H1 (cell line): ENCODE measurements at regions not wholly inside any gene's neighbourhood (a gene's known extent, or its start where the extent isn't known, plus 50 kb on each side); places are given as distances from the start of the nearest gene placed in this dataset.

Experiments
- CTCF ChIA-PET: fragments of 300-600 bp; sonication (Branson Sonifier 250); formaldehyde crosslinking; loops from one replicate; lab custom pipeline; 2021; ENCODE audit not compliant: partially characterized antibody; lab: Charles Lee
- POLR2A ChIA-PET: fragments of 300-600 bp; sonication (Branson Sonifier 250); formaldehyde crosslinking; loops from one replicate; lab custom pipeline; 2021; ENCODE audit warnings: inconsistent platforms; ENCODE audit not compliant: partially characterized antibody; lab: Charles Lee
- DNase-seq, 2 experiments: peaks; one replicate each; pipeline versions ENCODE4 v3.0.0 to v3.0.0-alpha.2; 2010 to 2022; ENCODE audit warnings: low spot score in 2 of 2, low read depth in 1 of 2, mixed read lengths in 1 of 2
- FAIRE-seq: peaks from 2 replicates; lab custom pipeline; 2011; peaks lifted over from hg19 to GRCh38; lab: Jason Lieb, UNC
- H2AFZ ChIP-seq: 2 replicates; pipeline ENCODE4 v1.8.1; 2012; ENCODE audit warnings: low read length, inconsistent platforms
- H2AK5ac ChIP-seq: 2 replicates; pipeline ENCODE4 v1.6.1; 2013; ENCODE audit warnings: low read depth, low read length
- H2BK120ac ChIP-seq: replicated peaks from 2 replicates; pipeline ENCODE3; 2013; ENCODE audit warnings: low read depth, low read length, inconsistent platforms
- H2BK12ac ChIP-seq: 2 replicates; pipeline ENCODE4 v1.6.1; 2013; ENCODE audit warnings: low read depth, low read length
- H2BK15ac ChIP-seq: 2 replicates; pipeline ENCODE4 v1.6.1; 2013; ENCODE audit warnings: low read length
- H2BK20ac ChIP-seq: 2 replicates; pipeline ENCODE4 v1.6.1; 2013; ENCODE audit warnings: low read length
- H2BK5ac ChIP-seq: 2 replicates; pipeline ENCODE4 v1.6.1; 2013; ENCODE audit warnings: low read depth, low read length
- H3K14ac ChIP-seq: 2 replicates; pipeline ENCODE4 v1.6.1; 2013; ENCODE audit warnings: inconsistent platforms; ENCODE audit not compliant: insufficient read length
- H3K18ac ChIP-seq: 2 replicates; pipeline ENCODE4 v1.6.1; 2013; ENCODE audit warnings: low read length; ENCODE audit errors: extremely low read depth
- H3K23ac ChIP-seq: 2 replicates; pipeline ENCODE4 v1.6.1; 2013; ENCODE audit warnings: inconsistent platforms; ENCODE audit not compliant: insufficient read length
- H3K23me2 ChIP-seq: 2 replicates; pipeline ENCODE4 v1.6.1; 2013; ENCODE audit warnings: low read depth, low read length
- H3K27ac ChIP-seq: 2 replicates; pipeline ENCODE4 v1.6.1; 2011; ENCODE audit warnings: low read depth, low read length, inconsistent platforms
- H3K27me3 ChIP-seq, 4 experiments: replicated peaks in 1 of 4; 1 replicate in 1 of 4; 2 replicates in 3 of 4; pipeline versions ENCODE4 v1.6.1 to v1.8.1; 2011 to 2013; ENCODE audit warnings: low read length in 3 of 4, mild to moderate bottlenecking in 3 of 4, inconsistent platforms in 2 of 4, mixed read lengths in 2 of 4, moderate library complexity in 1 of 4; ENCODE audit not compliant: control insufficient read depth in 3 of 4, insufficient read depth in 3 of 4; ENCODE audit errors: extremely low read depth in 1 of 4
- H3K36me3 ChIP-seq, 4 experiments: 2 replicates each; pipeline versions ENCODE4 v1.6.1 to v1.8.1; 2011 to 2013; ENCODE audit warnings: mild to moderate bottlenecking in 4 of 4, low read length in 3 of 4, moderate library complexity in 2 of 4, control low read depth in 1 of 4, inconsistent platforms in 1 of 4; ENCODE audit not compliant: insufficient read depth in 4 of 4, control insufficient read depth in 2 of 4
- H3K4ac ChIP-seq: replicated peaks from 2 replicates; pipeline ENCODE3; 2013; ENCODE audit warnings: low read length, low read depth, mixed read lengths, inconsistent platforms; ENCODE audit not compliant: insufficient read length
- H3K4me1 ChIP-seq, 4 experiments: replicated peaks in 1 of 4; 1 replicate in 1 of 4; 2 replicates in 3 of 4; pipeline versions ENCODE4 v1.6.1 to v1.8.1; 2011 to 2013; ENCODE audit warnings: low read length in 3 of 4, inconsistent platforms in 2 of 4, mixed read lengths in 1 of 4; ENCODE audit not compliant: insufficient read depth in 4 of 4, control insufficient read depth in 3 of 4
- H3K4me2 ChIP-seq, 2 experiments: 2 replicates each; pipeline versions ENCODE4 v1.6.1 to v1.8.1; 2011 to 2013; ENCODE audit warnings: low read depth in 2 of 2, low read length in 2 of 2, control low read depth in 1 of 2, inconsistent platforms in 1 of 2, mild to moderate bottlenecking in 1 of 2; ENCODE audit not compliant: insufficient read depth in 1 of 2
- H3K4me3 ChIP-seq, 4 experiments: fragments of 200-600, 300-600 bp in 1 of 4; sonication (generic), shearing (Covaris generic), sonication (Bioruptor Twin) in 1 of 4; 2 replicates each; pipeline versions ENCODE4 v1.5.1 to v1.8.1; 2011 to 2016; ENCODE audit warnings: low read length in 4 of 4, low read depth in 3 of 4, control low read depth in 2 of 4, inconsistent platforms in 2 of 4, mild to moderate bottlenecking in 2 of 4, mixed read lengths in 1 of 4, moderate library complexity in 1 of 4; ENCODE audit not compliant: insufficient read depth in 2 of 4; ENCODE audit errors: extremely low read depth in 1 of 4
- H3K56ac ChIP-seq: replicated peaks from 2 replicates; pipeline ENCODE3; 2013; ENCODE audit warnings: low read depth, mild to moderate bottlenecking, mixed read lengths, low read length, inconsistent platforms; ENCODE audit not compliant: insufficient read length
- H3K79me1 ChIP-seq: 2 replicates; pipeline ENCODE4 v1.6.1; 2013; ENCODE audit warnings: low read depth, low read length, control low read depth
- H3K79me2 ChIP-seq, 2 experiments: 2 replicates each; pipeline versions ENCODE4 v1.6.1 to v1.8.1; 2012 to 2013; ENCODE audit warnings: low read length in 2 of 2, mild to moderate bottlenecking in 2 of 2, inconsistent platforms in 1 of 2; ENCODE audit not compliant: insufficient read depth in 2 of 2, control insufficient read depth in 1 of 2
- H3K9ac ChIP-seq, 4 experiments: replicated peaks in 1 of 4; 1 replicate in 1 of 4; 2 replicates in 3 of 4; pipeline versions ENCODE4 v1.6.1 to v1.8.1; 2011 to 2013; ENCODE audit warnings: low read depth in 3 of 4, low read length in 3 of 4, control low read depth in 2 of 4, mild to moderate bottlenecking in 2 of 4, moderate library complexity in 2 of 4, inconsistent platforms in 1 of 4; ENCODE audit errors: extremely low read depth in 1 of 4
- H3K9me3 ChIP-seq, 2 experiments: 2 replicates each; pipeline versions ENCODE4 v1.6.1 to v1.8.1; 2012 to 2013; ENCODE audit warnings: mild to moderate bottlenecking in 2 of 2, moderate library complexity in 2 of 2, control low read depth in 1 of 2, inconsistent platforms in 1 of 2, low read depth in 1 of 2, low read length in 1 of 2, mixed read lengths in 1 of 2; ENCODE audit not compliant: insufficient read depth in 2 of 2
- H4K20me1 ChIP-seq, 2 experiments: replicated peaks in 1 of 2; 2 replicates each; pipeline versions ENCODE3 to v1.8.1; 2011 to 2013; ENCODE audit warnings: inconsistent platforms in 2 of 2, low read length in 2 of 2, mild to moderate bottlenecking in 1 of 2; ENCODE audit not compliant: insufficient read depth in 2 of 2, control insufficient read depth in 1 of 2
- H4K5ac ChIP-seq: 2 replicates; pipeline ENCODE4 v1.6.1; 2013; ENCODE audit warnings: low read length, low read depth, mixed read lengths, inconsistent platforms; ENCODE audit not compliant: insufficient read length
- H4K8ac ChIP-seq: 2 replicates; pipeline ENCODE4 v1.8.0; 2013; ENCODE audit warnings: mild to moderate bottlenecking, moderate library complexity, low read length, inconsistent platforms; ENCODE audit not compliant: insufficient read depth; ENCODE audit errors: extremely low read depth
- H4K91ac ChIP-seq: replicated peaks from 2 replicates; pipeline ENCODE3; 2013; ENCODE audit warnings: low read length, mixed read lengths, inconsistent platforms; ENCODE audit not compliant: insufficient read length
- CBX5 ChIP-seq: fragments of 300-800, 300-1000 bp; sonication (generic); IDR thresholded peaks from 2 replicates; pipeline ENCODE4 v1.7.1; 2016; ENCODE audit warnings: antibody characterized with exemption, low read length, low read depth
- CBX8 ChIP-seq: fragments of 300-800, 300-1000 bp; sonication (generic); IDR thresholded peaks from 2 replicates; pipeline ENCODE4 v1.7.1; 2016; ENCODE audit warnings: low read depth, low read length, borderline replicate concordance
- CHD1 ChIP-seq: IDR thresholded peaks from 2 replicates; pipeline ENCODE4 v1.6.1; 2012; ENCODE audit warnings: low read depth, low read length, improper control_type of control experiment
- CREB1 ChIP-seq: IDR thresholded peaks from 2 replicates; pipeline ENCODE4 v1.6.1; 2012; ENCODE audit warnings: inconsistent platforms
- CTBP2 ChIP-seq: IDR thresholded peaks from 2 replicates; pipeline ENCODE4 v1.7.0; 2011; ENCODE audit warnings: borderline replicate concordance, mild to moderate bottlenecking, moderate library complexity, mixed read lengths, low read length; ENCODE audit not compliant: insufficient read depth, insufficient read length
- NRF1 ChIP-seq: IDR thresholded peaks from 2 replicates; pipeline ENCODE4 v1.6.1; 2011; ENCODE audit warnings: mild to moderate bottlenecking, low read depth, low read length, improper control_type of control experiment
- RAD21 ChIP-seq, 2 experiments: IDR thresholded peaks in 1 of 2; conservative IDR thresholded peaks in 1 of 2; 2 replicates each; pipeline ENCODE4 v1.6.1; 2011; ENCODE audit warnings: low read depth in 2 of 2, low read length in 2 of 2, improper control_type of control experiment in 1 of 2, inconsistent platforms in 1 of 2, mild to moderate bottlenecking in 1 of 2, moderate library complexity in 1 of 2
- RXRA ChIP-seq: IDR thresholded peaks from 2 replicates; pipeline ENCODE4 v1.6.1; 2011; ENCODE audit warnings: low read depth, mild to moderate bottlenecking, low read length, moderate library complexity; ENCODE audit not compliant: insufficient read depth
- YY1 ChIP-seq: IDR thresholded peaks from 2 replicates; pipeline ENCODE4 v1.6.1; 2011; ENCODE audit warnings: low read depth, mild to moderate bottlenecking, low read length
- ZNF274 ChIP-seq: IDR thresholded peaks from 2 replicates; pipeline ENCODE4 v1.7.0; 2012; ENCODE audit warnings: low read length, borderline replicate concordance; ENCODE audit errors: extremely low read depth
- WGBS, 2 experiments: shearing (Covaris generic) in 1 of 2; methylation state at CpG; one replicate each; pipeline versions ENCODE4 v1.1.6 to v1.1.7; 2013 to 2015; ENCODE audit warnings: low lambda C conversion rate in 2 of 2, mixed read lengths in 2 of 2, inconsistent platforms in 1 of 2, low coverage in 1 of 2, missing lambda C conversion rate in 1 of 2; ENCODE audit not compliant: insufficient replicate concordance in 2 of 2, insufficient coverage in 1 of 2, insufficient read length in 1 of 2; ENCODE audit errors: extremely low coverage in 1 of 2, missing lambda C conversion rate in 1 of 2; 5-methylcytosine and 5-hydroxymethylcytosine counted together

DNA sequence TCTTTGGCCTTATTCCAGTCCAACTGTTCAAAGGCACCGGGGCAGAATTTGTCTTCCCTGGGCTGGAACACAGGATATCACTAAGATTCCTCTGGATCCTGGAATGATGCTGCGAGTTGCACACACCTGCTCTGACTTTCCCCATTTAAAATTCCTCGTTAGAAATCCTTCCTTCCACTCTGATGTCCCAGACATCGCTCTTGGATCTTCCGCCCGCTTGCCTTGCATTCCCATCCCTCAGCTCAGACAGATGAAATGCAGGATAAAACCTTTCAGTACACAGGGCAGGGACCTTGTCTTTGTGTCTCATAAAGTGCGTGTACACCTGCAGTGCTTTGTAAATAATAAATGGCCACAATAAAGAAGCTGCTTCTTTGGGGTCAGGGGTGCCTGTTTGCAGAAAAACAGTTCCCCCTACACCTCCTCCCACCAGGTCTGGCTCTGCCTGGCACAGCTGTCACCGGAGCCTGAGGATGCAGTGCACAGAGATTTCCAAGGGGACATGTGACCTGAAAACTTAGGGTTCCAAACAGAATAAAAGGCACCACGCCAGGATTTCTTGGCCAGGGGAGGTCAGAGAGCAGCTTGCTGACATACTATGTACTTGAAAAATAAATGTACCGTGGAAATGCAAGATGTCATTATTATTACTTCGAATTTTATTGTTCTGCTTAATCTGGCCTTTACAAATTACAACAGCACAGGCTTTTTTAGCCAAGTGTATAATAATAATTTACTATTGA lies 62.9 kb upstream of the SYT6 start:
- Histone ChIP-seq H3K27ac (no peak overlapping the region), H2AK5ac (no peak overlapping the region), H3K14ac (no peak overlapping the region), H4K5ac (no peak overlapping the region), H3K56ac (no peak overlapping the region), H2BK15ac (no peak overlapping the region), H4K91ac (no peak overlapping the region), H3K79me1 (no peaks in the 10 kb centered on the region), H2BK12ac (no peak overlapping the region), H2AFZ (no peak overlapping the region), H2BK20ac (no peak overlapping the region), H3K4me2 (no peak overlapping the region), H3K4me3 (no peak overlapping the region), H3K27me3 (peaks cover 0 to 2% (median under 1%) of the 10 kb centered on the region in 4 experiments; a peak in 2 of 7 replicates), H3K23me2 (peaks cover 5% of the 10 kb centered on the region; the same call in 1 of the 2 replicates), H3K4me1 (peaks cover 0 to 13% (median 5%) of the 10 kb centered on the region in 4 experiments; a peak in 4 of 7 replicates), H3K9me3 (no peaks in the 10 kb centered on the region), H3K23ac (no peak overlapping the region), H3K79me2 (no peaks in the 10 kb centered on the region), H3K36me3 (no peaks in the 10 kb centered on the region; a peak in 1 of 8 replicates), H2BK120ac (no peak overlapping the region), H3K9ac (no peak overlapping the region), H4K20me1 (no peaks in the 10 kb centered on the region), H3K4ac (no peak overlapping the region), H3K18ac (no peak overlapping the region), H2BK5ac (no peak overlapping the region), H4K8ac (no peak overlapping the region)
- POLR2A ChIA-PET, result no interaction called here
- no peak for TF ChIP-seq RXRA
- TF ChIP-seq CHD1, result no peak
- TF ChIP-seq CTBP2, result no peak
- TF ChIP-seq CREB1, result no peak
- TF ChIP-seq YY1, result no peak
- TF ChIP-seq NRF1, result no peak
- no peak for TF ChIP-seq RAD21 (IDR thresholded peaks at IDR 0.05 in 1 of 2, conservative IDR thresholded peaks at IDR 0.05 in 1 of 2; ENCODE audit: low read depth in 2 of 2, low read length in 2 of 2)
- no peak for TF ChIP-seq ZNF274
- no peak for TF ChIP-seq CBX8
- no peak for TF ChIP-seq CBX5
- no peak for DNase-seq
- CTCF ChIA-PET, result interaction anchor here (0.6 to 1.0 kb wide), 4 partner anchors 17 to 136 kb away, joined by 3 to 4 read pairs (median 3); no protein-coding TSS in a partner anchor
- 80% methylated on average over 11 of the region's 11 CpGs; no CpG with 5 or more reads in 1 of the 2 experiments for WGBS, 2 experiments
- no peak for FAIRE-seq
